Activated CD4-positive, alpha-beta T cell treated with anti-CD3 and anti-CD28 coated beads, Interleukin-2, amount 10 ng/mL, durations not matched to agents 24 days and 14 days (primary cell): ENCODE measurements at regions not wholly inside any gene's neighbourhood (a gene's known extent, or its start where the extent isn't known, plus 50 kb on each side); places are given as distances from the start of the nearest gene placed in this dataset.
"Not testable (repeated sequence)": the region's sequence is repeated elsewhere in the genome, so short reads cannot be mapped to it uniquely, and the experiment has no call there.

Experiments
- DNase-seq: peaks from one replicate; pipeline ENCODE4 v3.0.0; 2022
- H3K27ac Mint-ChIP-seq: one replicate; pipeline ENCODE4 v1.8.0; 2022; ENCODE audit warnings: mild to moderate bottlenecking, mixed read lengths
- H3K27me3 Mint-ChIP-seq: one replicate; pipeline ENCODE4 v1.8.0; 2022; ENCODE audit warnings: mixed read lengths
- H3K36me3 Mint-ChIP-seq: one replicate; pipeline ENCODE4 v1.8.0; 2022; ENCODE audit warnings: low read depth, mild to moderate bottlenecking, mixed read lengths
- H3K4me1 Mint-ChIP-seq: one replicate; pipeline ENCODE4 v1.8.0; 2021; ENCODE audit warnings: mixed read lengths
- H3K4me3 Mint-ChIP-seq: one replicate; pipeline ENCODE4 v1.8.0; 2022; ENCODE audit warnings: mild to moderate bottlenecking, moderate library complexity, mixed read lengths
- H3K9me3 Mint-ChIP-seq: one replicate; pipeline ENCODE4 v1.8.0; 2021; ENCODE audit warnings: mixed read lengths
- intact Hi-C: fragments of 100-400 bp; cut with micrococcal nuclease; formaldehyde crosslinking; loops from one replicate; pipeline ENCODE4 v1.15.1; 2023

GRCh38 chr9:104326912-104327311 lies 177.2 kb upstream of the OR13F1 start:
- DNase-seq: no peak
- H3K27me3 Mint-ChIP-seq: no peaks in the 10 kb centered on the region
- H3K4me3 Mint-ChIP-seq: no peak overlapping the region
- H3K9me3 Mint-ChIP-seq: peaks cover 3% of the 10 kb centered on the region
- H3K4me1 Mint-ChIP-seq: no peaks in the 10 kb centered on the region
- intact Hi-C loops: no loop called here
- H3K27ac Mint-ChIP-seq: no peak overlapping the region
- H3K36me3 Mint-ChIP-seq: no peaks in the 10 kb centered on the region

GRCh38 chr9:104329245-104329644 lies 174.8 kb upstream of the OR13F1 start:
- H3K27me3 Mint-ChIP-seq: no peaks in the 10 kb centered on the region
- intact Hi-C loops: no loop called here
- H3K4me3 Mint-ChIP-seq: no peak overlapping the region
- no peak for DNase-seq
- peaks cover 3% of the 10 kb centered on the region for H3K9me3 Mint-ChIP-seq
- no peaks in the 10 kb centered on the region for H3K36me3 Mint-ChIP-seq
- no peaks in the 10 kb centered on the region for H3K4me1 Mint-ChIP-seq
- H3K27ac Mint-ChIP-seq: no peak overlapping the region

GRCh38 chr9:104330841-104331240 lies 173.2 kb upstream of the OR13F1 start:
- Mint-ChIP-seq H3K4me1 (no peaks in the 10 kb centered on the region), H3K36me3 (no peaks in the 10 kb centered on the region), H3K9me3 (peaks cover 3% of the 10 kb centered on the region), H3K27ac (no peak overlapping the region), H3K4me3 (no peak overlapping the region), H3K27me3 (no peaks in the 10 kb centered on the region)
- DNase-seq: no peak
- intact Hi-C loops: no loop called here

GRCh38 chr9:104334549-104334948 lies 169.5 kb upstream of the OR13F1 start:
- DNase-seq: no peak
- Mint-ChIP-seq H3K36me3 (no peaks in the 10 kb centered on the region), H3K4me1 (no peaks in the 10 kb centered on the region), H3K4me3 (no peak overlapping the region), H3K27ac (no peak overlapping the region), H3K9me3 (no peaks in the 10 kb centered on the region), H3K27me3 (no peaks in the 10 kb centered on the region)
- intact Hi-C loops: no loop called here

GRCh38 chr9:104339692-104340091 lies 164.4 kb upstream of the OR13F1 start:
- Mint-ChIP-seq H3K36me3 (no peaks in the 10 kb centered on the region), H3K9me3 (no peaks in the 10 kb centered on the region), H3K27ac (no peak overlapping the region), H3K27me3 (no peaks in the 10 kb centered on the region), H3K4me1 (no peaks in the 10 kb centered on the region), H3K4me3 (no peak overlapping the region)
- intact Hi-C loops: no loop called here
- DNase-seq: no peak

GRCh38 chr9:104342552-104342951 lies 161.5 kb upstream of the OR13F1 start:
- intact Hi-C loops: no loop called here
- Mint-ChIP-seq H3K36me3 (no peaks in the 10 kb centered on the region), H3K9me3 (no peaks in the 10 kb centered on the region)

GRCh38 chr9:104345061-104345460 lies 159.0 kb upstream of the OR13F1 start:
- Mint-ChIP-seq H3K4me3 (no peak overlapping the region), H3K27ac (no peak overlapping the region), H3K27me3 (no peaks in the 10 kb centered on the region), H3K36me3 (no peaks in the 10 kb centered on the region), H3K4me1 (no peaks in the 10 kb centered on the region), H3K9me3 (no peaks in the 10 kb centered on the region)
- DNase-seq: no peak
- intact Hi-C loops: no loop called here

More at GRCh38 chr9:104342552-104342951, 161.5 kb upstream of the OR13F1 start:
- no peaks in the 10 kb centered on the region for H3K27me3 Mint-ChIP-seq
- H3K27ac Mint-ChIP-seq: no peak overlapping the region
- DNase-seq: no peak
- no peak overlapping the region for H3K4me3 Mint-ChIP-seq
- H3K4me1 Mint-ChIP-seq: no peaks in the 10 kb centered on the region

GRCh38 chr9:104350541-104350940 lies 153.5 kb upstream of the OR13F1 start:
- Mint-ChIP-seq H3K9me3 (no peaks in the 10 kb centered on the region), H3K27me3 (no peaks in the 10 kb centered on the region), H3K4me1 (no peaks in the 10 kb centered on the region), H3K4me3 (no peak overlapping the region), H3K27ac (no peak overlapping the region), H3K36me3 (no peaks in the 10 kb centered on the region)
- DNase-seq: no peak
- intact Hi-C loops: no loop called here

- intact Hi-C loops: no loop called here
Measured at GRCh38 chr9:104351726-104352125, 152.3 kb upstream of the OR13F1 start.

GRCh38 chr9:104361207-104361606 lies 142.9 kb upstream of the OR13F1 start:
- Mint-ChIP-seq H3K9me3 (no peaks in the 10 kb centered on the region), H3K36me3 (no peaks in the 10 kb centered on the region), H3K27ac (no peak overlapping the region), H3K4me3 (no peak overlapping the region), H3K27me3 (no peaks in the 10 kb centered on the region), H3K4me1 (no peaks in the 10 kb centered on the region)
- no peak for DNase-seq
- intact Hi-C loops: no loop called here

More at GRCh38 chr9:104351726-104352125, 152.3 kb upstream of the OR13F1 start:
- H3K9me3 Mint-ChIP-seq: no peaks in the 10 kb centered on the region
- H3K27me3 Mint-ChIP-seq: no peaks in the 10 kb centered on the region
- DNase-seq: no peak
- H3K4me3 Mint-ChIP-seq: no peak overlapping the region
- no peaks in the 10 kb centered on the region for H3K4me1 Mint-ChIP-seq
- no peaks in the 10 kb centered on the region for H3K36me3 Mint-ChIP-seq
- no peak overlapping the region for H3K27ac Mint-ChIP-seq

- Mint-ChIP-seq H3K4me1 (no peaks in the 10 kb centered on the region), H3K4me3 (no peak overlapping the region)
Measured at GRCh38 chr9:104362912-104363472, 141.1 kb upstream of the OR13F1 start.

GRCh38 chr9:104367507-104367906 lies 136.6 kb upstream of the OR13F1 start:
- intact Hi-C loops: no loop called here
- H3K27ac Mint-ChIP-seq: no peak overlapping the region
- no peaks in the 10 kb centered on the region for H3K9me3 Mint-ChIP-seq
- no peaks in the 10 kb centered on the region for H3K27me3 Mint-ChIP-seq
- no peak for DNase-seq
- H3K4me3 Mint-ChIP-seq: no peak overlapping the region
- H3K36me3 Mint-ChIP-seq: no peaks in the 10 kb centered on the region
- no peaks in the 10 kb centered on the region for H3K4me1 Mint-ChIP-seq

More at GRCh38 chr9:104362912-104363472, 141.1 kb upstream of the OR13F1 start:
- Mint-ChIP-seq H3K36me3 (no peaks in the 10 kb centered on the region), H3K9me3 (no peaks in the 10 kb centered on the region), H3K27ac (no peak overlapping the region), H3K27me3 (no peaks in the 10 kb centered on the region)
- no peak for DNase-seq
- intact Hi-C loops: no loop called here

- H3K36me3 Mint-ChIP-seq, DNase-seq, H3K4me3 Mint-ChIP-seq, H3K27ac Mint-ChIP-seq, intact Hi-C loops, H3K27me3 Mint-ChIP-seq, H3K4me1 Mint-ChIP-seq, H3K9me3 Mint-ChIP-seq: not testable (repeated sequence)
Measured at GRCh38 chr9:104368318-104368717, 135.7 kb upstream of the OR13F1 start.

GRCh38 chr9:104374711-104375110 lies 129.4 kb upstream of the OR13F1 start:
- DNase-seq: no peak
- intact Hi-C loops: no loop called here
- Mint-ChIP-seq H3K27ac (no peak overlapping the region), H3K36me3 (no peaks in the 10 kb centered on the region), H3K27me3 (no peaks in the 10 kb centered on the region), H3K9me3 (no peaks in the 10 kb centered on the region), H3K4me1 (no peaks in the 10 kb centered on the region), H3K4me3 (no peak overlapping the region)

GRCh38 chr9:104386013-104386412 lies 118.0 kb upstream of the OR13F1 start:
- H3K4me1 Mint-ChIP-seq: no peaks in the 10 kb centered on the region
- intact Hi-C loops: loop anchor here (10.0 kb wide), 1 partner anchor 359 kb away; the partner anchor contains the start of gene NIPSNAP3A
- H3K4me3 Mint-ChIP-seq: no peak overlapping the region
- no peaks in the 10 kb centered on the region for H3K36me3 Mint-ChIP-seq
- H3K9me3 Mint-ChIP-seq: no peaks in the 10 kb centered on the region
- peak; percentile 19 for DNase-seq
- H3K27me3 Mint-ChIP-seq: no peaks in the 10 kb centered on the region
- no peak overlapping the region for H3K27ac Mint-ChIP-seq
